ENCODE measurements at regions not wholly inside any gene's neighbourhood (a gene's known extent, or its start where the extent isn't known, plus 50 kb on each side); places are given as distances from the start of the nearest gene placed in this dataset.

- H3K9me3 ChIP-seq: peaks cover 15 to 18% of the 10 kb centered on the region in 2 donors
- H3K4me3 ChIP-seq: no peak overlapping the region
- no peaks in the 10 kb centered on the region for H3K4me1 ChIP-seq
- TF ChIP-seq POLR2AphosphoS5 (IDR thresholded peaks at IDR 0.05): no peak
- TF ChIP-seq CTCF (IDR thresholded peaks at IDR 0.05): no peak
- TF ChIP-seq POLR2A (IDR thresholded peaks at IDR 0.05): no peak
- DNase-seq (ENCODE audit: low spot score in 2 of 2): no peak
- no peaks in the 10 kb centered on the region for H3K27me3 ChIP-seq
- no peaks in the 10 kb centered on the region for H3K36me3 ChIP-seq
- intact Hi-C loops (cut with DNase I; ENCODE audit: low total_unique reads): no loop called here
- H3K27ac ChIP-seq: no peak overlapping the region
Observed at GRCh38 chr5:148000036-148000435, 63.7 kb upstream of the SPINK5 start.

- TF ChIP-seq POLR2AphosphoS5 (IDR thresholded peaks at IDR 0.05): no peak
- TF ChIP-seq POLR2A (IDR thresholded peaks at IDR 0.05): no peak
- no peak for TF ChIP-seq CTCF (IDR thresholded peaks at IDR 0.05)
- intact Hi-C loops (cut with DNase I; ENCODE audit: low total_unique reads): no loop called here
Observed at GRCh38 chr5:147998704-147999103, 65.1 kb upstream of the SPINK5 start.

DNA sequence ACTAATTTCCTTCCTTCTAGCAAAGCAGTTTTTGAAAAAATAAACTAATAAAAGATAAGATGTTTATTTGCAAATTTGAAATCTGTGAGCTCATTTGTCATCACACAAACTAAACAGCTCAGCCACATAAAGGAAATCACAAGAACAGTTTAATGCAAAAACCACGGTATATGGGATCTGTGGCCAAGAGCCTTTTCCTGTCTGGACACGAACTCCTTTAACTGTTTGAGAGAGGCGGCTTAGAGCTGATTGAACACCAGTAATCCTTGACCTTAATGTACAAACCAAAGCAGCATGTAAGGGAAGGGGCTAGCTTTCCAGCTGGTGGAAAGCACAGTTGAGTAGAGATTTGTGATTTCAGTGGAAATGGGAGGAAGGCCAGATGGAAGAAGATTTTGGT lies 66.3 kb upstream of the SPINK5 start:
- Histone ChIP-seq H3K27me3 (no peaks in the 10 kb centered on the region), H3K4me1 (no peaks in the 10 kb centered on the region), H3K36me3 (no peaks in the 10 kb centered on the region), H3K27ac (no peak overlapping the region), H3K9me3 (peaks cover 13 to 17% of the 10 kb centered on the region in 2 donors), H3K4me3 (no peak overlapping the region)
- TF ChIP-seq POLR2A (IDR thresholded peaks at IDR 0.05) (no peak), POLR2AphosphoS5 (IDR thresholded peaks at IDR 0.05) (no peak), CTCF (IDR thresholded peaks at IDR 0.05) (no peak)
- intact Hi-C loops (cut with DNase I; ENCODE audit: low total_unique reads): no loop called here
- no peak for DNase-seq (ENCODE audit: low spot score in 2 of 2)

More at GRCh38 chr5:147998704-147999103, 65.1 kb upstream of the SPINK5 start:
- H3K36me3 ChIP-seq: no peaks in the 10 kb centered on the region
- no peaks in the 10 kb centered on the region for H3K27me3 ChIP-seq
- DNase-seq (ENCODE audit: low spot score in 2 of 2): no peak
- no peaks in the 10 kb centered on the region for H3K4me1 ChIP-seq
- H3K4me3 ChIP-seq: no peak overlapping the region
- no peak overlapping the region for H3K27ac ChIP-seq
- H3K9me3 ChIP-seq: peaks cover 15 to 18% of the 10 kb centered on the region in 2 donors

DNA sequence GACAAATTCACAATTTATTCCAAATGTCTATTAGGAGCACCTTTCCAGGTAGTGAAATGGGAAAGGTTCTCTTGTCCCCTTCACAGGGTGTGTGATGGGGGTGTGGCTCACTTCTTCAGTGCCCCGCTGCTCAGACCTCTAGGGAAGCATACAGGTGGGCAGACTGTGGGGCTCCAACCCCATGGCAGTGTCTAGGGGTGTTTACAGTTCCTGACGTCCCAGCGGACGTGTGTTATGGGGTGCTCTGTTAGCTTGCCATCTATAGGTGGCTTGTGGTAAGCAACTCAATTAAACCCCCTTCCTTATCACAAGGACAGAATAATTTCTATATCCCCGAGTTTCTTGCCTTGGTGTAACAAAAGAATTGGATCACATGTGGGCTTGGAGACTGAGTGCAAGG lies 67.4 kb upstream of the SPINK5 start:
- intact Hi-C loops (cut with DNase I; ENCODE audit: low total_unique reads): no loop called here
- Histone ChIP-seq H3K27ac (no peak overlapping the region), H3K27me3 (no peaks in the 10 kb centered on the region), H3K36me3 (no peaks in the 10 kb centered on the region), H3K4me1 (no peaks in the 10 kb centered on the region), H3K9me3 (peaks cover 2 to 6% of the 10 kb centered on the region in 2 donors), H3K4me3 (no peak overlapping the region)
- no peak for DNase-seq (ENCODE audit: low spot score in 2 of 2)
- no peak for TF ChIP-seq POLR2AphosphoS5 (IDR thresholded peaks at IDR 0.05)
- no peak for TF ChIP-seq CTCF (IDR thresholded peaks at IDR 0.05)
- TF ChIP-seq POLR2A (IDR thresholded peaks at IDR 0.05): no peak

- DNase-seq (ENCODE audit: low spot score in 2 of 2): no peak
- H3K4me3 ChIP-seq: no peak overlapping the region
- TF ChIP-seq CTCF (IDR thresholded peaks at IDR 0.05) (no peak), POLR2AphosphoS5 (IDR thresholded peaks at IDR 0.05) (no peak)
- no peak overlapping the region for H3K27ac ChIP-seq
- H3K27me3 ChIP-seq: no peaks in the 10 kb centered on the region
- intact Hi-C loops (cut with DNase I; ENCODE audit: low total_unique reads): no loop called here
- H3K4me1 ChIP-seq: no peaks in the 10 kb centered on the region
- H3K9me3 ChIP-seq: peaks cover 0 to under 1% of the 10 kb centered on the region in 2 donors
- H3K36me3 ChIP-seq: no peaks in the 10 kb centered on the region
Observed at GRCh38 chr5:147995846-147996245, 67.9 kb upstream of the SPINK5 start.
